Thyroid gland (tissue), 4 donors: ENCODE measurements at regions not wholly inside any gene's neighbourhood (a gene's known extent, or its start where the extent isn't known, plus 50 kb on each side); places are given as distances from the start of the nearest gene placed in this dataset.

Source experiments
- POLR2A ChIP-seq, 2 donors: fragments of 450-650 bp; IDR thresholded peaks; one replicate each; pipeline ENCODE4 v1.6.1; 2017; ENCODE audit warnings: antibody characterized with exemption in 2 of 2, mild to moderate bottlenecking in 2 of 2, moderate library complexity in 1 of 2
- TF ChIP-seq, protein P1 (sequence below), 6 experiments: fragments of 200-600 bp in 3 of 6; fragments of 450-650 bp in 3 of 6; sonication (generic) in 3 of 6; IDR thresholded peaks; one replicate each; pipeline ENCODE4 v1.5.1; 2016 to 2019; ENCODE audit warnings: antibody characterized with exemption in 6 of 6, mild to moderate bottlenecking in 2 of 6, inconsistent platforms in 1 of 6, moderate library complexity in 1 of 6

DNA sequence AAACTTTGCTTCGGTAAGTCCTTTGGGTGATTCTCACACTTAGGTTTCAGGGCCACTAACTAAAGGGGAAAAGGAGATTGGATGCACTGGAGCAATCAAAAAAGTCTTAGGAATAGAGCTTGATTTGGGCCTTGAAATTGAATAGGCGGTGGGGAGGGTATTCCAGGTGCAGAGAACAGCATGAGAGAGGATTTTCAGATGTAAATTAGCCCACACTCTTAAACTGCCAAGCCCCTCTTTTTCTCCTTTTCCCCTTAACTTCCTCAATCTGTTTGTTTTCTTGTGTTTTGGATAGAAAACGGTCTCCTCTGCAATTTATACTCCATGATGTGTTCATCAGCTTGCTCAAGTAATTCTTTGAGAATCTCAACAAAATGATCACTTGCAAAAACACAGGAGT, 62.1 kb upstream of the RIPOR2 start:
- TF ChIP-seq, protein P1, sequence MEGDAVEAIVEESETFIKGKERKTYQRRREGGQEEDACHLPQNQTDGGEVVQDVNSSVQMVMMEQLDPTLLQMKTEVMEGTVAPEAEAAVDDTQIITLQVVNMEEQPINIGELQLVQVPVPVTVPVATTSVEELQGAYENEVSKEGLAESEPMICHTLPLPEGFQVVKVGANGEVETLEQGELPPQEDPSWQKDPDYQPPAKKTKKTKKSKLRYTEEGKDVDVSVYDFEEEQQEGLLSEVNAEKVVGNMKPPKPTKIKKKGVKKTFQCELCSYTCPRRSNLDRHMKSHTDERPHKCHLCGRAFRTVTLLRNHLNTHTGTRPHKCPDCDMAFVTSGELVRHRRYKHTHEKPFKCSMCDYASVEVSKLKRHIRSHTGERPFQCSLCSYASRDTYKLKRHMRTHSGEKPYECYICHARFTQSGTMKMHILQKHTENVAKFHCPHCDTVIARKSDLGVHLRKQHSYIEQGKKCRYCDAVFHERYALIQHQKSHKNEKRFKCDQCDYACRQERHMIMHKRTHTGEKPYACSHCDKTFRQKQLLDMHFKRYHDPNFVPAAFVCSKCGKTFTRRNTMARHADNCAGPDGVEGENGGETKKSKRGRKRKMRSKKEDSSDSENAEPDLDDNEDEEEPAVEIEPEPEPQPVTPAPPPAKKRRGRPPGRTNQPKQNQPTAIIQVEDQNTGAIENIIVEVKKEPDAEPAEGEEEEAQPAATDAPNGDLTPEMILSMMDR (IDR thresholded peaks at IDR 0.05) = no peak
- no peak for TF ChIP-seq POLR2A (IDR thresholded peaks at IDR 0.05)
